Thyroid gland (tissue), 4 donors: ENCODE measurements at regions not wholly inside any gene's neighbourhood (a gene's known extent, or its start where the extent isn't known, plus 50 kb on each side); places are given as distances from the start of the nearest gene placed in this dataset.

Experiments used
- DNase-seq, 2 donors: peaks; one replicate each; pipeline ENCODE4 v3.0.0-alpha.2; 2019
- H3K27ac ChIP-seq, 3 donors: fragments of 200-600 bp; sonication (generic); 1 replicate in 2 of 3; 2 replicates in 1 of 3; pipeline ENCODE4 v1.5.1; 2016 to 2019; ENCODE audit warnings: mild to moderate bottlenecking in 1 of 3, moderate library complexity in 1 of 3
- H3K27me3 ChIP-seq: fragments of 200-600 bp; sonication (generic); one replicate; pipeline ENCODE4 v1.5.1; 2019
- H3K36me3 ChIP-seq, 2 donors: fragments of 200-600 bp; sonication (generic); one replicate each; pipeline ENCODE4 v1.5.1; 2016 to 2019
- H3K4me1 ChIP-seq, 2 donors: fragments of 200-600 bp; sonication (generic); one replicate each; pipeline ENCODE4 v1.5.1; 2017 to 2019
- H3K4me3 ChIP-seq, 3 donors: fragments of 200-600 bp; sonication (generic); replicated peaks in 1 of 3; 1 replicate in 2 of 3; 2 replicates in 1 of 3; pipeline ENCODE4 v1.5.1; 2016; ENCODE audit warnings: mild to moderate bottlenecking in 1 of 3
- H3K9me3 ChIP-seq: fragments of 200-600 bp; sonication (generic); one replicate; pipeline ENCODE4 v1.5.1; 2017
- CTCF ChIP-seq, 6 experiments: fragments of 200-600 bp in 3 of 6; fragments of 450-650 bp in 3 of 6; sonication (generic) in 3 of 6; IDR thresholded peaks; one replicate each; pipeline ENCODE4 v1.5.1; 2016 to 2019; ENCODE audit warnings: antibody characterized with exemption in 6 of 6, mild to moderate bottlenecking in 2 of 6, inconsistent platforms in 1 of 6, moderate library complexity in 1 of 6
- POLR2A ChIP-seq, 2 donors: fragments of 450-650 bp; IDR thresholded peaks; one replicate each; pipeline ENCODE4 v1.6.1; 2017; ENCODE audit warnings: antibody characterized with exemption in 2 of 2, mild to moderate bottlenecking in 2 of 2, moderate library complexity in 1 of 2
- WGBS, 2 donors: methylation state at CpG; one replicate each; pipeline ENCODE4 v1.1.5; 2017; 5-methylcytosine and 5-hydroxymethylcytosine counted together
- intact Hi-C: fragments of 100-400 bp; cut with DNase I; formaldehyde crosslinking; loops from one replicate; pipeline ENCODE4 v1.15.1; 2023

GRCh38 chr17:37834168-37834567 lies 89.3 kb upstream of the HNF1B start:
- DNase-seq = no peak
- TF ChIP-seq CTCF (IDR thresholded peaks at IDR 0.05) (no peak), POLR2A (IDR thresholded peaks at IDR 0.05) (no peak)
- Histone ChIP-seq H3K4me3 (no peak overlapping the region), H3K27ac (no peak overlapping the region), H3K9me3 (no peaks in the 10 kb centered on the region), H3K27me3 (no peaks in the 10 kb centered on the region), H3K36me3 (no peaks in the 10 kb centered on the region), H3K4me1 (peaks cover 14% of the 10 kb centered on the region in 2 donors)
- intact Hi-C loops = no loop called here
- WGBS, 2 donors = 91 to 98% methylated on average over 2 of the region's 2 CpGs

GRCh38 chr17:37833237-37833859 lies 88.5 kb upstream of the HNF1B start:
- DNase-seq = no peak
- H3K4me1 ChIP-seq = peaks cover 22% of the 10 kb centered on the region in 2 donors
- 77 to 86% methylated on average over 11 of the region's 11 CpGs for WGBS, 2 donors
- H3K9me3 ChIP-seq = no peaks in the 10 kb centered on the region
- H3K27ac ChIP-seq = no peak overlapping the region
- no peak for TF ChIP-seq POLR2A (IDR thresholded peaks at IDR 0.05)
- no peak for TF ChIP-seq CTCF (IDR thresholded peaks at IDR 0.05)
- H3K36me3 ChIP-seq = no peaks in the 10 kb centered on the region
- no peaks in the 10 kb centered on the region for H3K27me3 ChIP-seq
- H3K4me3 ChIP-seq = no peak overlapping the region
- intact Hi-C loops = no loop called here

GRCh38 chr17:37831986-37832385 lies 87.1 kb upstream of the HNF1B start:
- H3K9me3 ChIP-seq = no peaks in the 10 kb centered on the region
- no peak for TF ChIP-seq POLR2A (IDR thresholded peaks at IDR 0.05)
- TF ChIP-seq CTCF (IDR thresholded peaks at IDR 0.05) = no peak
- H3K27ac ChIP-seq = no peak overlapping the region
- 97 to 100% methylated on average over 2 of the region's 2 CpGs for WGBS, 2 donors
- peaks cover 25 to 26% of the 10 kb centered on the region in 2 donors for H3K4me1 ChIP-seq
- no peaks in the 10 kb centered on the region for H3K36me3 ChIP-seq
- H3K4me3 ChIP-seq = no peak overlapping the region
- no peaks in the 10 kb centered on the region for H3K27me3 ChIP-seq
- intact Hi-C loops = no loop called here
- no peak for DNase-seq

GRCh38 chr17:37831492-37831891 lies 86.6 kb upstream of the HNF1B start:
- TF ChIP-seq CTCF (IDR thresholded peaks at IDR 0.05) (no peak), POLR2A (IDR thresholded peaks at IDR 0.05) (no peak)
- 90 to 96% methylated on average over 5 of the region's 5 CpGs for WGBS, 2 donors
- intact Hi-C loops = no loop called here
- no peak overlapping the region for H3K4me3 ChIP-seq
- H3K36me3 ChIP-seq = no peaks in the 10 kb centered on the region
- no peaks in the 10 kb centered on the region for H3K9me3 ChIP-seq
- H3K27me3 ChIP-seq = no peaks in the 10 kb centered on the region
- DNase-seq = no peak
- no peak overlapping the region for H3K27ac ChIP-seq
- peaks cover 25 to 26% of the 10 kb centered on the region in 2 donors for H3K4me1 ChIP-seq

GRCh38 chr17:37830151-37830993 lies 85.5 kb upstream of the HNF1B start:
- no peak for TF ChIP-seq CTCF (IDR thresholded peaks at IDR 0.05)
- TF ChIP-seq POLR2A (IDR thresholded peaks at IDR 0.05) = no peak
- Histone ChIP-seq H3K4me3 (no peak overlapping the region), H3K9me3 (no peaks in the 10 kb centered on the region), H3K27me3 (no peaks in the 10 kb centered on the region), H3K4me1 (peaks cover 25 to 26% of the 10 kb centered on the region in 2 donors), H3K36me3 (no peaks in the 10 kb centered on the region), H3K27ac (peak overlapping the region; percentile 44 to 68 (median 52))
- 51 to 54% methylated on average over 12 of the region's 12 CpGs for WGBS, 2 donors
- peak; percentile 50 to 60 for DNase-seq
- intact Hi-C loops = no loop called here
